T-helper 9 cell (primary cell): ENCODE measurements at regions not wholly inside any gene's neighbourhood (a gene's known extent, or its start where the extent isn't known, plus 50 kb on each side); places are given as distances from the start of the nearest gene placed in this dataset.

Source experiments
- DNase-seq: peaks from one replicate; pipeline ENCODE4 v3.0.0-alpha.2; 2020

GRCh38 chr16:6560306-6561100 is 772.1 kb upstream of the RBFOX1 start:
- no peak for DNase-seq

GRCh38 chr16:6558661-6559060 is 774.0 kb upstream of the RBFOX1 start:
- DNase-seq = no peak

- no peak for DNase-seq
These were observed 774.5 kb upstream of the RBFOX1 start for GRCh38 chr16:6558126-6558525.

DNA sequence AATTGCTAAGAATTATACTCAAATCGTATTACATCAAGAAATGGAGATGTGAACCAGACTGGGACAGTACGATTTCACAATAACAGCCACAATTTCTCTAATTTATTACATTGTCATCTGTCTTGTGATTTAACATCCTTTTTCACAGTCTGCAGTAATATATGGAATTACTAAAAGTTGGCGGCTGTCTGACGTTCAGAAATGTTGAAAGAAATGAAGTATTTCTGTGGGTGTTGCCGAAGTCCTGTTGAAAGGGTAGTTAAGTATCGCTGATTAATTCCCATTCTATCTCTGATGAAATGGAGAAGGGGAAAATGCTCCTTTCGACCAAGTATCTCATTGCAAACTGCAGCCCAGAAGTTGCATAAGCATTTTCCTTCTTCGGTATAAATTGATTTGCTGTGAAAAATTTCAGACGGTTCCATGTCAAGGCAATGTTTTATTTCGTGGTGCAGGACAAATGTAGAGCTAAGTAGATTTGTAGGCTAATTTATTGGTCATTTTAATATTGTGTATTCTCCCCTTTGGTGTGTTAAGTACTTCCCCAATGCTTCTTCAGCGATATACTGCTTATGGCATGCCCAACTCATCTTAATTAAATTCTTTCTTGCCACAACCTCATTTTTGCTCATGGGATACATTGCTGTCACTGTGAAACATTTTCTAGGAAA is 775.2 kb upstream of the RBFOX1 start:
- no peak for DNase-seq

- DNase-seq = no peak
These were observed 783.2 kb upstream of the RBFOX1 start for GRCh38 chr16:6549415-6549814.

- DNase-seq = no peak
These were observed 784.1 kb upstream of the RBFOX1 start for GRCh38 chr16:6548507-6548906.

DNA sequence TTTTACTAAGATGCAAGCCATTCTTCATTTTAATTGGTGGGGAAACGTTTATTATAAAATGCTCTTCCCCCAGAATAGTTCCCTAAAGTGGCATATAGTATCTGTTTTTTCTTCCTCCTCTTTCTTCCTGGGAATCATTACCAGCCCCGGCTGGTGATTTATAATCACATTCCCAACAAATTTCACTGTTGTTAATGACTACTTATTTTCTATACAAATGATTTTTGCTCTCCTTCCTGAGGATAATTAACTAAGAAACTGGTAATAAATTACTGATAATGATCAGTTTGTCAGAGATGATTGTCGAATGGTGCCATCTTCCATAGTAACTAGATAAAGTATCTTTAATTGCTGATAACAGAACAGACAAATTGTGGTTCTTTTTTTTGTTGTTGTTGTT is 785.5 kb upstream of the RBFOX1 start:
- no peak for DNase-seq

DNA sequence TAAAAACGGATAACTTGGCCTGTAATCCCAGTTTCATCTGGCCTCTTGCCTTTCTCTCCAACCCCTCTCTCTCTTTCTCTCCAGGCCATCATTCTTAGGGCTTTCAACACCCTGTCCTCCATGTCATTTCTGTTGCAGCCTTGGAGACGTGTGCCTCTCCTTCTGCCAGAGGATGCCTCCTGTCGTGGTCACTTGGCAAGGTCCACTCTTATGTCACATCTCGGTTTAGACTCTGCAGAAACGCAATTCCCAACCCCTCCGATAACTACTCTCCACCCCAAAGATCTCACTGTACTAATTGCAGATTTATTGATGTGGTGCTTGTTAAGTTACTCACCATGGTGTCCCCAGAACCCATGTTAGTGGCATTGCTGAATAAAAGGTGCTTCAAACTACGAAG is 787.3 kb upstream of the RBFOX1 start:
- DNase-seq = no peak

DNA sequence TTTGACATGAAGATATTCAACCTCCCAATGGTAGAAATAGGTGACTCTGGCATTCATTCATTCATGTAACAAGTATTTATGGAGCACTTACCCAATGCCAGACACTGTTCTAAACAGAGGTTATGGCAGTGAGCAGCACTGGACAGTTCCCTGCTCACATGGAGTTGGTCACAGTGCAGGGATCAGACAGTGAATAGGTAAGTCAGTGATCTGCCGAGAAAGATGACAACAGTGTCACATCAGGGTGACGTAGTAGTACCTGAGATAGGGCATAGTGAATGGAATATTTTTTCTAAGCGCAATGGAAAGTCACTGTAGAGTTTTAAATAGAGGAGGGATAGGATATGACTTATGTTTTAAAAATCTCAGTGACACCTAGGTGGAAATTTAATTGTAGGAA is 791.4 kb upstream of the RBFOX1 start:
- no peak for DNase-seq

DNA sequence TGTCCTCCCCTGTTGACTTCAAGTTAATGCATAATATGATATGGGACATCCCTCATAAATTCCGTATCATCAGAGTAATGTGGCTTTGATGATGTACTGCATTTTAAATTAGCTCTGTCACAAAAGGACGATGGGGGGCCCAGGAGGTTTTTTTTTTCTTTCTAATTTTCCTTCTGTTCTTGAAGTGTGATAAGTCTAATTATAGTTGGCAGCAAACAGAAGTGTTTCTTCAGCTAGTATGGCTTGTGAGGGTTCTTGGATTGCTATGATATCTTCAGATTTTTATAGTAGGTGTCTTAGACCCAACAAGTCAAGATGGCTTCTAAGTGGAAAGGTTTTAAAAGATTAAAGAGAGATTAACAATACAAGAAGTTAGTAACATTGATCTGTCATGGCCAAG is 796.2 kb upstream of the RBFOX1 start:
- DNase-seq = no peak

DNA sequence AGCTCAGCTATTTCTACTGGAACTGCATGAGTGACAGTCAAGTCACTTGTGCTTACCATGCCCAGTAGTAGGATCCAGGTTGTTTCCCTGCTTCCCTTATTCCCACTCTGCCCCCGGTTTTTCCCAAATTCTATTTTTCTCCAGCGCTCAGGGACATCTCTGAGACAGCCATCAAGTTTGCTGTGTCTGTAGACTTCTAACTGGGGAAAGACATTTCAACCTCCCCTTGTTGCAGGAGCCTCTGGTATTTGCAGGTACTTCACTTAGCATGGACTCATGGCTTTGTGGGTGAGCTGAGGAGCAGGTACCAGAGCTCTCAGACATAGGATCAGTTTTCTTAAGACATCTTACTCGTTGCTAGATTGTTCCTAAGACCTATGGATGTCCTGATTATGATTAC is 801.6 kb upstream of the RBFOX1 start:
- no peak for DNase-seq

- no peak for DNase-seq
These were observed 804.4 kb upstream of the RBFOX1 start for GRCh38 chr16:6528217-6528616.

DNA sequence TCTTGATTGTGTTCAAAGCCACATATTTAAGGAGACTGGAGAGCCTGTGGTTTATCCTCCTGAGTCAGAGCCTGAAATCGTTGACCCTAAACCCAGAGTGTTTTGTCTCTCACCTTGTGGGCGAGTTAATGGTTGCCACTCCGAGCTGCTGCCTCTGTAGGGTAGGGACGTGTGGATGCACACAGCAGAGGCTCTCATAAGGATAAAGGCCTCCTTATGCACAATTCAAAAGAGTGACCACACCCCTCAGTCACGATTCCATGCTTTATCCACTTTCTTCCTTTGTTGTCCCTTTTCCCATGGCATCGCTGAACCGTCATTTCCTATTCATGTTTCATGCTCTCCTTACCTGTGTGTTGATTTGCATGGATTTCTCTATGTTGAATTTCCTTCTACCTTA is 805.0 kb upstream of the RBFOX1 start:
- DNase-seq = no peak

GRCh38 chr16:6524501-6524900 is 808.1 kb upstream of the RBFOX1 start:
- DNase-seq = no peak

DNA sequence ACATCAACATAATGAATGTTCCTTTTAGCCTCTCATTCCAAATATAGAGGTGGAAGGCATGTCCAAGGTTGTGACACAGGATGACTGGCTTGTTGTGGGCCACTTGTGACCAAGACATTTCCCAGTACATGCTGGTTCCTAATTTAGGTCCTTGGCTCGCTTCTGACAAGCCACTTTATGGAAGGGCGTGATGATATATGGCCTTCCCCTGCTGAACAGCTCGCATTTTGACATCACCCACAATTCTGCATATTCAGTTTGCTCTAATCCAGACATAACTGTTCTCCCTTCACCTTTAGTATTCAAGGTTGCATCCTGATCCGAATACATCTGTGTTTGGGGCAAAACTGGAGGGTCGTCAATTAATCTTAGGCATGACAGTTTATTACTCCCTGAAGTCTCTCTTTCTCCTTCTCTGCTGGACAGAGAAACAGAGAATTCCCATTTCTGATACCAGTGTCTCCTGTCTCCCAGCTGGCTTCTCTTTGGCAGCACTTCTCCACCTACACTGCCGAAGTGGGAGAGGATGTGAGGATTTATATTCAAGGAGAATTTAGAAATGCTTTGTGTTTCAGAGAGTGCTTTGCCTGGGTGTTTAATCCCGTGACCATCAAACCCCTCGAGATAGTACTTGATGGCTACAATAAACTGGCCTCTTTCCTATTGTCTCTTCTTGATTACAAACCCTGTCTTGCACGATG is 815.5 kb upstream of the RBFOX1 start:
- DNase-seq = no peak

- DNase-seq = no peak
These were observed 820.1 kb upstream of the RBFOX1 start for GRCh38 chr16:6512512-6512911.

GRCh38 chr16:6510261-6510660 is 822.4 kb upstream of the RBFOX1 start:
- no peak for DNase-seq

DNA sequence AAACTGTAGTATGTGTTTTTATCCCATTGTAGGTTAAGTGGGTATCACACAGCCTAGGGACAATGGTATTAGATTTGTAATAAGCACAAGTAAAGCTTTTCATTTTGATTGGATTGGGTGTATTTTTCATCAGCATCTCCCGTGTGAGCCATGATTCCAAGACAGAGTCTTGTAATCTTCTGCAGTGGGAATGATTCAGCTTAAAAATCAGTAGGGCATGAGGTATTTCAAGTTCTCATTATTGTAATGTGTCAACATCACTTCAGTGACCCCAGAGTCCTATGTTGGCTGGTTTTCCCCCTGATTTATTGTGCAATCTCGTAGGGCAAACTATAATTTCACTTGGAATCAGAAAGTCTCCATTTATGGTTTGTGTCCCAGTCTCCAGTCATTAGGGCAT is 833.2 kb upstream of the RBFOX1 start:
- DNase-seq = no peak

GRCh38 chr16:6498858-6499257 is 833.8 kb upstream of the RBFOX1 start:
- DNase-seq = no peak

- DNase-seq = no peak
These were observed 835.6 kb upstream of the RBFOX1 start for GRCh38 chr16:6496996-6497395.

- DNase-seq = no peak
These were observed 837.0 kb upstream of the RBFOX1 start for GRCh38 chr16:6495486-6496210.

- DNase-seq = no peak
These were observed 837.9 kb upstream of the RBFOX1 start for GRCh38 chr16:6494716-6495115.

DNA sequence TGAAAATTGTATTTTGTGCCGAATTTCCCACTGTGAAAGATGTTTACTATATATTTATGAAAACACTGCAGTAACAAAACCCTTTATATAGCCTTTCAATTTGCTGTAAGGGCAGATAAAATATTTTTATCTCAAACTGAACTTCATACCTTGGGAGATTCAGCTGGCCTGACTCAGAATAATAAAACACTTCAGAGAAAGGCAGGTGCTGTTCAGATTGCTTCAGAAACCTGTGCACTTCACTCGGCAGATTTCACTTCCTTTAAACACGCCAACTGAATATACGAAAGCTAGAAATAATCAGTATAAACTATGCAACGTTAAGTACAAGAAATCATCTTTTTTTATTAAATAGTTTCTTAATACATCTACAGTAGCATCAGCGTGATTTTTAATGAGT is 839.1 kb upstream of the RBFOX1 start:
- no peak for DNase-seq
